HepG2 (cell line): ENCODE measurements at regions not wholly inside any gene's neighbourhood (a gene's known extent, or its start where the extent isn't known, plus 50 kb on each side); places are given as distances from the start of the nearest gene placed in this dataset.

Experiments used
- AFF4 ChIP-seq: sonication (generic); formaldehyde crosslinking; IDR thresholded peaks from 2 replicates; pipeline ENCODE4 v1.4.0; 2020; ENCODE audit warnings: missing genetic modification reagents
- ARNT ChIP-seq: fragments of 450-650 bp; IDR thresholded peaks from 2 replicates; pipeline ENCODE4 v1.6.1; 2017
- CTCF ChIP-seq: sonication (generic); formaldehyde crosslinking; IDR thresholded peaks from 2 replicates; pipeline ENCODE4 v1.5.0; 2020; ENCODE audit warnings: mild to moderate bottlenecking, missing genetic modification reagents, moderate library complexity
- HMG20B ChIP-seq: conservative IDR thresholded peaks from 2 replicates; pipeline ENCODE4 v1.6.1; 2016; ENCODE audit warnings: missing genetic modification reagents, missing compliant biosample characterization
- HOXA5 ChIP-seq: sonication (generic); formaldehyde crosslinking; IDR thresholded peaks from 2 replicates; pipeline ENCODE4 v1.4.0; 2020; ENCODE audit warnings: missing genetic modification reagents
- KLF9 ChIP-seq: IDR thresholded peaks from 2 replicates; pipeline ENCODE4 v1.6.1; 2016; ENCODE audit warnings: low read depth
- RAD21 ChIP-seq: fragments of 450-650 bp; formaldehyde crosslinking; IDR thresholded peaks from 2 replicates; pipeline ENCODE4 v1.5.0; 2020; ENCODE audit warnings: mild to moderate bottlenecking
- ZBTB33 ChIP-seq: sonication (generic); formaldehyde crosslinking; IDR thresholded peaks from 2 replicates; pipeline ENCODE4 v1.4.0; 2020; ENCODE audit warnings: missing genetic modification reagents
- ZBTB43 ChIP-seq: sonication (generic); formaldehyde crosslinking; conservative IDR thresholded peaks from 2 replicates; pipeline ENCODE4 v1.4.0; 2020; ENCODE audit warnings: missing genetic modification reagents
- ZEB1 ChIP-seq: IDR thresholded peaks from 2 replicates; pipeline ENCODE4 v1.6.1; 2012; ENCODE audit warnings: mild to moderate bottlenecking, low read depth, inconsistent platforms; ENCODE audit not compliant: insufficient replicate concordance
- ZNF432 ChIP-seq: sonication (generic); formaldehyde crosslinking; IDR thresholded peaks from 2 replicates; pipeline ENCODE4 v1.5.0; 2020; ENCODE audit warnings: missing genetic modification reagents, mild to moderate bottlenecking, borderline replicate concordance
- ZNF672 ChIP-seq: sonication (generic); formaldehyde crosslinking; IDR thresholded peaks from 2 replicates; pipeline ENCODE4 v1.8.1; 2022; ENCODE audit warnings: missing genetic modification reagents

GRCh38 chr3:13690636-13691035 is 141.7 kb downstream of the FBLN2 start:
- TF ChIP-seq ARNT: no peak
- no peak for TF ChIP-seq ZEB1
- no peak for TF ChIP-seq ZNF672 (CRISPR knock-in tag)
- no peak for TF ChIP-seq ZNF432 (CRISPR knock-in tag)
- no peak for TF ChIP-seq HMG20B (CRISPR knock-in tag)
- no peak for TF ChIP-seq CTCF
- no peak for TF ChIP-seq AFF4 (CRISPR knock-in tag)
- TF ChIP-seq KLF9 (CRISPR knock-in tag): no peak
- TF ChIP-seq HOXA5: no peak
- no peak for TF ChIP-seq RAD21 (CRISPR knock-in tag)
- no peak for TF ChIP-seq ZBTB33 (CRISPR knock-in tag)
- TF ChIP-seq ZBTB43 (CRISPR knock-in tag): no peak
